ENCODE measurements at regions not wholly inside any gene's neighbourhood (a gene's known extent, or its start where the extent isn't known, plus 50 kb on each side); places are given as distances from the start of the nearest gene placed in this dataset.

DNA sequence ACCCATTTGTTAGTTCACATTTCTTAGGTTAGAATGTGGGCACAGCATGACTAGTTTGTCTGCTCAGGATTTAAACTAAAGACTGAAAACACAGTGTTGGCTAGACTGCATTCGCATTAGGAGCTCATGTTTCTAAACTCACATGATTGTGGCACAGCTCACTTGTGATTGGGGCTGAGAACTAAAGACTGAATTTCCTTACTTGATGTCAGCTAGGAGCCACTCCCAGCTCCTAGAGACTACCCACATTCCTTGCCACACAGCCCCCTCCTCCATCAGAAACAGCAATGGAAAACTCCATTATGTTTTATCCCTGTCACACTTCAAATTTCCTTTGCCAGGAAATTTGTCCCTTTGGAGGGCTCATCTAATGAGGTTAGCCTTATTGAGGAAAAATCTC is 170.2 kb upstream of the NUDT6 start:
- H3K36me3 Mint-ChIP-seq (ENCODE audit: low read depth), result peaks cover 64% of the 10 kb centered on the region

GRCh38 chr4:123093236-123093635 is 170.8 kb upstream of the NUDT6 start:
- H3K36me3 Mint-ChIP-seq (ENCODE audit: low read depth), result peaks cover 58% of the 10 kb centered on the region
- H3K4me1 Mint-ChIP-seq (ENCODE audit: low read depth), result no peaks in the 10 kb centered on the region
- no peaks in the 10 kb centered on the region for H3K4me1 ChIP-seq (ENCODE audit: insufficient read depth, low read length)
- no peak for DNase-seq
- no peak overlapping the region for H3K4me3 ChIP-seq (ENCODE audit: low read length)
- no peak overlapping the region for H3K27ac ChIP-seq (ENCODE audit: low read depth in 1 of 2, low read length in 2 of 2)
- intact Hi-C loops (cut with DNase I, micrococcal nuclease), result no loop called here
- peaks cover 15% of the 10 kb centered on the region for H3K36me3 ChIP-seq (ENCODE audit: insufficient read depth, low read length)
- no peaks in the 10 kb centered on the region for H3K27me3 Mint-ChIP-seq
- no peak for ATAC-seq (ENCODE audit: poor library complexity)
- no peak overlapping the region for H3K27ac Mint-ChIP-seq
- POLR2A ChIA-PET, result no interaction called here
- CTCF ChIA-PET, result no interaction called here
- no peaks in the 10 kb centered on the region for H3K9me3 Mint-ChIP-seq
- H3K27me3 ChIP-seq (ENCODE audit: control insufficient read depth in 1 of 2, insufficient read depth in 2 of 2, low read length in 2 of 2), result no peaks in the 10 kb centered on the region
- peaks cover 0 to 5% of the 10 kb centered on the region in 2 experiments for H3K9me3 ChIP-seq (ENCODE audit: control insufficient read depth in 1 of 2, insufficient read depth in 1 of 2, low read length in 2 of 2)
- no peak for TF ChIP-seq CTCF (IDR thresholded peaks at IDR 0.05)
- H3K4me3 Mint-ChIP-seq, result no peak overlapping the region

More for the DNA sequence above, 170.2 kb upstream of the NUDT6 start:
- Histone ChIP-seq H3K27me3 (ENCODE audit: control insufficient read depth in 1 of 2, insufficient read depth in 2 of 2, low read length in 2 of 2) (no peaks in the 10 kb centered on the region), H3K4me1 (ENCODE audit: insufficient read depth, low read length) (no peaks in the 10 kb centered on the region), H3K4me3 (ENCODE audit: low read length) (no peak overlapping the region), H3K9me3 (ENCODE audit: control insufficient read depth in 1 of 2, insufficient read depth in 1 of 2, low read length in 2 of 2) (peaks cover 0 to 5% of the 10 kb centered on the region in 2 experiments), H3K36me3 (ENCODE audit: insufficient read depth, low read length) (peaks cover 15% of the 10 kb centered on the region), H3K27ac (ENCODE audit: low read depth in 1 of 2, low read length in 2 of 2) (no peak overlapping the region)
- Mint-ChIP-seq H3K9me3 (peaks cover 2% of the 10 kb centered on the region), H3K4me3 (no peak overlapping the region), H3K27ac (no peak overlapping the region), H3K4me1 (ENCODE audit: low read depth) (no peaks in the 10 kb centered on the region), H3K27me3 (no peaks in the 10 kb centered on the region)
- POLR2A ChIA-PET, result no interaction called here
- ATAC-seq (ENCODE audit: poor library complexity) (no peak), DNase-seq (no peak)
- TF ChIP-seq CTCF (IDR thresholded peaks at IDR 0.05), result no peak
- CTCF ChIA-PET, result interaction anchor here (2.2 kb wide), 1 partner anchor 10 kb away, joined by 6 read pairs; no protein-coding TSS in a partner anchor
- intact Hi-C loops (cut with DNase I, micrococcal nuclease), result no loop called here

- Histone ChIP-seq H3K27me3 (ENCODE audit: control insufficient read depth in 1 of 2, insufficient read depth in 2 of 2, low read length in 2 of 2) (no peaks in the 10 kb centered on the region), H3K9me3 (ENCODE audit: control insufficient read depth in 1 of 2, insufficient read depth in 1 of 2, low read length in 2 of 2) (no peaks in the 10 kb centered on the region), H3K36me3 (ENCODE audit: insufficient read depth, low read length) (peaks cover 9% of the 10 kb centered on the region), H3K4me3 (ENCODE audit: low read length) (no peak overlapping the region), H3K27ac (ENCODE audit: low read depth in 1 of 2, low read length in 2 of 2) (no peak overlapping the region), H3K4me1 (ENCODE audit: insufficient read depth, low read length) (no peaks in the 10 kb centered on the region)
- POLR2A ChIA-PET, result no interaction called here
- ATAC-seq (ENCODE audit: poor library complexity) (no peak), DNase-seq (no peak)
- no peaks in the 10 kb centered on the region for H3K27me3 Mint-ChIP-seq
- no peaks in the 10 kb centered on the region for H3K4me1 Mint-ChIP-seq (ENCODE audit: low read depth)
- CTCF ChIA-PET, result no interaction called here
- H3K4me3 Mint-ChIP-seq, result no peak overlapping the region
- H3K27ac Mint-ChIP-seq, result no peak overlapping the region
- no peak for TF ChIP-seq CTCF (IDR thresholded peaks at IDR 0.05)
- H3K9me3 Mint-ChIP-seq, result no peaks in the 10 kb centered on the region
- H3K36me3 Mint-ChIP-seq (ENCODE audit: low read depth), result peaks cover 38% of the 10 kb centered on the region
- intact Hi-C loops (cut with DNase I, micrococcal nuclease), result no loop called here
Observed at GRCh38 chr4:123096038-123096437, 173.6 kb upstream of the NUDT6 start.
